ENCODE measurements at regions not wholly inside any gene's neighbourhood (a gene's known extent, or its start where the extent isn't known, plus 50 kb on each side); places are given as distances from the start of the nearest gene placed in this dataset.
A peak's percentile ranks its signal among the peaks of the same experiment; 100 is the strongest.
"Not testable (repeated sequence)": the region's sequence is repeated elsewhere in the genome, so short reads cannot be mapped to it uniquely, and the experiment has no call there.

DNA sequence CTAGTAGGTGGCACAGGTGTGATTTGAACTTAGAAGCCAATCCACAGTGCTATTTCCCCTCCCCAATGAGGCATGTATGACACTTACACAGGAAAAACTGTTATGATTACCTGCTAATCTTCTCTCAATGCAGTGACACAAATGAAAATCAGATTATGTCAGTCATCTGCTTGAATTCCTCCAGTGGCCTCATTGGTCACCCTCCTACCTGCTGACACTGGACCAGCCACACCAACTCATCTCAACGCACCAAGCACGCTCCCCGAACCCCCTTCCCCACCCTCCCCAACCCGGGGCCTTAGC lies 82.2 kb upstream of the SEC11C start:
- no peak for DNase-seq (ENCODE audit: extremely low read depth, low read depth)

DNA sequence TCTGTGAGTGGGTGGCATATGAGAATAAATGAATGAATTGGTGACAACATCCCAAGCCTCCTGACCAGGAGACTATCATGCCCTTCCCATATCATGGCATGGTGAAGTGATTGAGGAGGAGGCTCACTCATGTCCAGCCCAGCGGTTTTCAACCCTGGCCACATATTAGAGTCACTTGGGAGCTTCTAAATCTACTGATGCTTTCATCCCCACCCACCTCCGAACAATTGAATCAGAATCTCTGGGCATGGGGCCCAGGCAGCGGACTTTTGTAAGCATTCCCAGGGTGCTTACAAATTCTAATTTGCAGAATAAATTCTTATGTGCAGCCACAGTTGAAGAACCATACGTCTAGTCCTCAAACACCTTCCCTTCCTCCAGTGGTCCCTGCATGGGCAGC lies 81.7 kb upstream of the SEC11C start:
- no peak for DNase-seq (ENCODE audit: extremely low read depth, low read depth)

DNA sequence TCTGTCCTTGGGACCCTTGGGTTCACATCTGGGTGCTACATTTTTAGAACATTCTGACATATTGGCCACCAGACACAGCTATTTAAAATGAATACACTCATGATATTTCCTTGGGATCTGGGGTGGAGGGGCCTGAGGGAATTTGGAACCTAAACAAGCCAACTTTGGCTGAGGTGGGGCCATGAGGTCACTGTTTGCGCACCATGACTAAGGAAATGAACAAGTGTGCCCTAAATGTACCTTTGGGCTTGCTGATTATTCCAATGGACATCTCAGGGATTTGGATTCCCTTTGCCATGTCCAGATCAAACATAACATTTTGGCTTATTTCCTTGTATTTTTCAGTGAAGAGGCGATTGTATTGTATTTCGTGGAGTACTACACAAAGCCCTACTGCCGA lies 80.5 kb upstream of the SEC11C start:
- DNase-seq (ENCODE audit: extremely low read depth, low read depth) = no peak

DNA sequence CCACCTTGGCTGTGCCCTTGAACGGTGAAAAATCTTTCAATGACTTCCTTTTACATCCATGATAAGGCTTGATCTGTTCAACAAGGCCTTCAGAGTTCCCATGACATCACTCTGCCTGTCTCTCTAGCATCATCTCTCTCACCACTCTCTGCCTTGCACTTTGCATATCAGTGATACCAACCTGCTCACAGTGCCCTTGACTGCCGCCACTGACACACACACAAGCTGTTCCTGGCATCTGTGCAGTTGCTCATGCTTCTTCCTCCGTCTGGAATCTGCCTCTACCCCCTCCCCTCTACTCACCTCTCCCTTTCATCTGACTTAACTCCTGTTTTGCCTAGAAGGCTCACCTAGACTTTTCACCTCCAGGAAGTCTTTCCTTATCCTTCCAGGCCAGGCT lies 79.1 kb upstream of the SEC11C start:
- DNase-seq (ENCODE audit: extremely low read depth, low read depth) = no peak

DNA sequence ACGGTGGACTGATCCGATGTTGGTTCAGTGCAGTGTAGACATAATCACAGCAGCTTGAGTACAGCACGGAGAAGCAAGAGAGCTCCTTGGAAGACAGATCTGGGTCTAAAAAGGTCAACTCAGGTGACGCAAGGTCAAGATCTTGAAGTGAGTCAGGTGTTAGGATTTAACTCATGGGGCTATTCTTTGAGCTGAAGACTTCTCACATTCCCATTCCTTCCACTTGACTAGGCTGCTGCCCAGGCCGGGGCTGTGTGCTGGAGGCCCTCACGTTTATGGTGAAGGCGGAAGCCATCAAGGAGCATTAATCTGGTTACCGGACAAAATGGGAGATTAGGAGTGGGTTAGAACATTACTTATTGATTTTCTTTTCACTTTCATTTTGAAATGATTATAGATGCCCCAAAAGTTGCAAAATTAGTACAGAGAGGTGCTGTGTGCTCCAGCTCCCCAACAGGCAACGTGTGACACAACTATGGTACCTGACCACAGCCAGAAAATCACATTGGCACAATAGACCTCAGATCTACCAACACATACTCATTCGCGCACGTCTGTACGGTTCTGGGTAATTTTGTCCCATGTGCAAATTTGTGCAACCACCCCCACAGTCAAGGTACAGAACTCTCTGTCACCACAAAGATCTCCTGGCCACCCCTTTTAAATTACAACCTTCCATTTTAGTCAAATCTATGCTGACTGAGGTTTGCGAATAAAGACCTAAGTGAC lies 77.6 kb upstream of the SEC11C start:
- DNase-seq (ENCODE audit: extremely low read depth, low read depth) = no peak

DNA sequence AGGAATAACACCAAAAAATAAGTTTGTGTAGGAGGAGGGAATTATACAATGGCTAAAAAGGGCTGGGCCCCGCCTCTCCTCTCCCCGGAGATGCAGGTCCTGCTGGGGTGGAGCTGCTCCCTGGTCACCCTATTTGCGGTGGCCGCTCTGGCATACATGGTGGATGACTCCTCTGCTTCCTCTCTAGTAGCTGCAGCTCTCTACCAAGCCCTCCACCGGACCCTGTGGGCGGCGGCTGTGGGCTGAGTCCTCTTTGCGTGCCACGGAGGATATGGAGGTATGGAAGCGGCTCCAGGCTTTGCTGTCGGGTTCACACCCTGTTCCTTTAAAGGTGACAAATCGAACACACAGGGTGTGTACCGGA lies 77.1 kb upstream of the SEC11C start:
- no peak for DNase-seq (ENCODE audit: extremely low read depth, low read depth)

- no peak for DNase-seq (ENCODE audit: extremely low read depth, low read depth)
Measured at GRCh38 chr18:59063300-59063906, 76.3 kb upstream of the SEC11C start.

DNA sequence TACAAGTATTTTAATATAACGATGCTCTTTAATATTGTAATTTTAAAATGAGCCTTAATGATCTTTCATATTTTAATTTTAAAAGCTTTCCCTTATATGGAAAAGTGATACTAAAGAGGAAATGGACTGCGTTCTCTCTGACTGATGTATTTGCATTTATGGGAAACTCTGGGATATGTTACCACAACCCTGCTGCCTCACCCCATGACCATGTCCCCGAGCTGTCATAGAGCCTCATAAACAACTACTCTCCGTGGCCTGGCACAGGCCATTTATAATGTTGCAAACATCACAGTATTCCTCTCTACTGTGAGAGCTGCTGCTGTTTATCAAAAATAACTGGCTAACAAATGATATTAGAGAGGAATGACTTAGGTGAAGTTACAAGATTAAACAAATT lies 75.8 kb upstream of the SEC11C start:
- no peak for DNase-seq (ENCODE audit: extremely low read depth, low read depth)

DNA sequence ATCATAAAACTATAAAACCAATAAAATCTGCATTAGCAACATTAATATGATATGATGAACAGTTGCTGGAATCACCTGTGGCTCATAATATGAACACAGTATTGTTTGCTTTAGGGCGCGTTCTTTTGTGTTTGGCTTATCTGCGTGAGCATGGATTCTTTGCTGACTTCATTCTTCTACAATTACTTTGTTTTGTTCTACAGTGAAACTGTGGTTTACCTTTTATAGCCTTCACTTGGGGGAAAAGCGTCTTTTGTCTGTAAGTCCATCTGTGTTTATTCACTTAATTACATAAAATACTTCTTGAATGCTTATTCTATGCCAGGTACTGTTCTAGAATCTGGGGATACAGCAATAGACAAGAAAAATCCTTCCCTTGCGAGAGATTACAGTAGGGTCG lies 74.0 kb upstream of the SEC11C start:
- DNase-seq (ENCODE audit: extremely low read depth, low read depth) = no peak

DNA sequence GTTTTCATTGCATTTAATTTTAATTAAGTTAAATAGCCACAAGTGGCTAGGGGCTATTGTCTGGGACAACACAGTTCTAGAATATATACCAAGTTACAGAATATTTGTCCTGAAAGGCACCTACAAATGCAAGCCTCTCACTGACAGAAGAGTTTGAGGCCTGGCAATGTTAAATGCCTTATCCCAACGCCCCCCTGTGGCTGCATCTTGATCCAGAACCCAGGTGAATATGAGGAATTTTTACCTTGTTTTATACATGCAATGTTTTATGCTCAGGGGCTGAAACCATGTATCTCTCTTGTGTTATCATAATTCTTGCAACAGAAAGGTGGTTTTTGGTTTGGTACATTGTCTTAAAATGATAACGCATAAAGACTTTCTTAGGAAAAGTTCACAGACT lies 71.8 kb upstream of the SEC11C start:
- DNase-seq (ENCODE audit: extremely low read depth, low read depth) = no peak

GRCh38 chr18:59068276-59069071 lies 71.2 kb upstream of the SEC11C start:
- no peak for DNase-seq (ENCODE audit: extremely low read depth, low read depth)

- peak; percentile 70 for DNase-seq (ENCODE audit: extremely low read depth, low read depth)
Measured at GRCh38 chr18:59070181-59070912, 69.3 kb upstream of the SEC11C start.

GRCh38 chr18:59072727-59073421 lies 66.8 kb upstream of the SEC11C start:
- DNase-seq (ENCODE audit: extremely low read depth, low read depth) = no peak

- no peak for DNase-seq (ENCODE audit: extremely low read depth, low read depth)
Measured at GRCh38 chr18:59075923-59076322, 63.8 kb upstream of the SEC11C start.

DNA sequence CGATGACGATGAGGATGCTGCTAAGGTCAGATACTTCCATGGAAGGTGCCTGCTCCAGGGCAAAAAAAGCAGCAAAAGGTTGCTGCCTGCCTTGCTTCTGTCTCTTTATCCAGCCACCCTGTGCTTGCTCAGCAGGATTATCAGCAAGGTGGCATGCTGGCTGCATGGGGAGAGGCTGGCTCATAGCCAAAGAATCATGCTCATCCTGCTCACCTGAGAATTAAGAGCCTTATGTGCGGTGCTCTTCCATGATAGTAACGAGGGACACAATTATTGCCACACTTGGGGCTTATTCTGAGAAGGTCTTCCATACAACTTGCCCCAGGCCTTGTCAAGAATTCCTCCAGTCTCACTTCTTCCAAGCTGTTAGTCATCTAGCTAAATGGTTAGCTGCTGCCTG lies 60.4 kb upstream of the SEC11C start:
- DNase-seq (ENCODE audit: extremely low read depth, low read depth) = no peak

DNA sequence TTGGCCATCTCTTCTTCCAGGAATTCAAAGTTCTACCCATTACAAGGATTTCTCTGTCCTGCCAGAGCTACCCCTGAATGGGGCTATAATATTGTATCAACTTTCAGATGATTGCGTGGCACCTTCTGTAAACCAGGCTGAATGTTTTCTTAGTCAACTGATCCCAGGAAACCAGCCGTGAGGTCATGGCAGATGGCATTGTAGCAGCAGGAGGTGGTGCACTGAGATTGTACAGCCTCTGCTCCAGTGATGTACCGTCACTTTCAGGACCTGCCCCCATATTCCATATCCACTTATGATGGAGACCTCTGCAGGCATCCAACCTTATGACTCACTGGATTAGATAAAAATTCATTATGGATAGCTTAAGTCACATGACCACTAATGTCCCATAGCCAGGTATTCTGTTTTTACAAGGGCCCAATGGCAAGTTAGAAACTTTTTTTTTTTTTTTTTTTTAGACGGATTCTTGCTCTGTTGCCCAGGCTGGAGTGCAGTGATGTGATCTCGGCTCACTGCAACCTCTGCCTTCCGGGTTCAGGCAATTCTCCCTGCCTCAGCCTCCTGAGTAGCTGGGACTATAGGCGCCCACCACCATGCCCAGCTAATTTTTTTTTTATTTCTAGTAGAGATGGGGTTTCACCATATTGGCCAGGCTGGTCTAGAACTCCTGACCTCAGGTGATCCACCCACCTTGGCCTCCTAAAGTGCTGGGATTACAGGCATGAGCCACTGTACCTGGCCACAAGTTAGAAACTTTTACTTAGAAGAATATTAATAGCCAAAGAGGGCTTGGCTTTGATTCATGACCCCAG lies 59.8 kb upstream of the SEC11C start:
- not testable (repeated sequence) for DNase-seq (ENCODE audit: extremely low read depth, low read depth)

GRCh38 chr18:59083136-59083818 lies 56.4 kb upstream of the SEC11C start:
- no peak for DNase-seq (ENCODE audit: extremely low read depth, low read depth)

GRCh38 chr18:59085126-59085794 lies 54.4 kb upstream of the SEC11C start:
- DNase-seq (ENCODE audit: extremely low read depth, low read depth) = no peak

DNA sequence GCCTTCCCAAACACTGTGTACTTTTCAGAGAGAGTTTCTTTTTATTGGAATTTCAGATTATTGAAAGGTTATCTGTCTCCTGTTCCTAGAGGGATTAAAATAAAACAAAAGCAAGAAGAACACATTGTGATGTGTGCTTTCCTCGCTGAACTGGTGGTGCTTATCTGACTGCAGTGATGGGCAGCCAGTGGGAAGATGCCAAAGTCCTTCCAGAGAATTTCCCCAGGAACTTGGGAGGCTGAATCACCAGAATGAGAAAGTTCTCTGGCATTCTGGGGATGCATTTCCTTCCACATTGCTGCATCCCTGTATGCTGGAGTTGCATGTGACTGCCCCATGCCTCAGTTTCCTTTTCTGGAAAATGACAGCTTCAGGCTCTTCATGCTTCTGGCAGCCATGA lies 53.9 kb upstream of the SEC11C start:
- no peak for DNase-seq (ENCODE audit: extremely low read depth, low read depth)
